Ectodermal cell (in vitro differentiated cells): ENCODE measurements at regions not wholly inside any gene's neighbourhood (a gene's known extent, or its start where the extent isn't known, plus 50 kb on each side); places are given as distances from the start of the nearest gene placed in this dataset.

Experiments used
- H3K27ac ChIP-seq: 2 replicates; pipeline ENCODE4 v1.7.0; 2013; ENCODE audit warnings: mild to moderate bottlenecking, low read depth, low read length; ENCODE audit not compliant: insufficient read depth, poor library complexity, severe bottlenecking
- H3K27me3 ChIP-seq: 2 replicates; pipeline ENCODE4 v1.7.0; 2013; ENCODE audit warnings: mild to moderate bottlenecking, low read length; ENCODE audit not compliant: insufficient read depth, control insufficient read depth, poor library complexity, severe bottlenecking
- H3K36me3 ChIP-seq: one replicate; pipeline ENCODE4 v1.7.0; 2013; ENCODE audit warnings: low read length; ENCODE audit not compliant: control insufficient read depth, insufficient read depth
- H3K4me1 ChIP-seq: one replicate; pipeline ENCODE4 v1.7.0; 2013; ENCODE audit warnings: low read length; ENCODE audit not compliant: control insufficient read depth, insufficient read depth
- H3K4me3 ChIP-seq: 2 replicates; pipeline ENCODE4 v1.7.0; 2013; ENCODE audit warnings: low read depth, low read length, control low read depth; ENCODE audit not compliant: insufficient read depth
- H3K9me3 ChIP-seq: 2 replicates; pipeline ENCODE4 v1.7.0; 2013; ENCODE audit warnings: mild to moderate bottlenecking, low read length, moderate library complexity; ENCODE audit not compliant: control insufficient read depth
- WGBS, 2 experiments: methylation state at CpG; one replicate each; pipeline ENCODE4 v1.1.7; 2013; ENCODE audit warnings: missing lambda C conversion rate in 2 of 2; 5-methylcytosine and 5-hydroxymethylcytosine counted together

GRCh38 chr16:8023326-8023725 is 567.0 kb downstream of the TMEM114 start:
- H3K27ac ChIP-seq: no peak overlapping the region
- 64 to 80% methylated on average over 2 to 3 of the region's 3 CpGs for WGBS, 2 experiments
- H3K9me3 ChIP-seq: no peaks in the 10 kb centered on the region
- H3K4me3 ChIP-seq: no peak overlapping the region
- no peaks in the 10 kb centered on the region for H3K4me1 ChIP-seq
- H3K36me3 ChIP-seq: no peaks in the 10 kb centered on the region
- H3K27me3 ChIP-seq: no peaks in the 10 kb centered on the region

- 92 to 94% methylated on average over 9 to 10 of the region's 10 CpGs for WGBS, 2 experiments
- H3K27me3 ChIP-seq: no peaks in the 10 kb centered on the region
- H3K4me1 ChIP-seq: no peaks in the 10 kb centered on the region
- H3K9me3 ChIP-seq: no peaks in the 10 kb centered on the region
- no peaks in the 10 kb centered on the region for H3K36me3 ChIP-seq
- H3K4me3 ChIP-seq: no peak overlapping the region
- no peak overlapping the region for H3K27ac ChIP-seq
These were observed 585.0 kb downstream of the TMEM114 start for GRCh38 chr16:8005096-8005860.

GRCh38 chr16:7998789-7999453 is 591.4 kb downstream of the TMEM114 start:
- no peaks in the 10 kb centered on the region for H3K4me1 ChIP-seq

GRCh38 chr16:7997966-7998365 is 592.3 kb downstream of the TMEM114 start:
- WGBS, 2 experiments: 83 to 88% methylated on average over 3 to 4 of the region's 4 CpGs
- Histone ChIP-seq H3K27ac (no peak overlapping the region), H3K27me3 (no peaks in the 10 kb centered on the region), H3K36me3 (no peaks in the 10 kb centered on the region), H3K4me1 (no peaks in the 10 kb centered on the region), H3K4me3 (no peak overlapping the region), H3K9me3 (no peaks in the 10 kb centered on the region)

More at GRCh38 chr16:7998789-7999453, 591.4 kb downstream of the TMEM114 start:
- no peak overlapping the region for H3K4me3 ChIP-seq
- 93 to 95% methylated on average over 11 of the region's 11 CpGs for WGBS, 2 experiments
- no peaks in the 10 kb centered on the region for H3K9me3 ChIP-seq
- H3K36me3 ChIP-seq: no peaks in the 10 kb centered on the region
- no peak overlapping the region for H3K27ac ChIP-seq
- H3K27me3 ChIP-seq: no peaks in the 10 kb centered on the region

GRCh38 chr16:7992616-7993015 is 597.7 kb downstream of the TMEM114 start:
- H3K9me3 ChIP-seq: no peaks in the 10 kb centered on the region
- WGBS, 2 experiments: 67 to 83% methylated on average over 2 to 3 of the region's 3 CpGs
- H3K27me3 ChIP-seq: no peaks in the 10 kb centered on the region
- H3K36me3 ChIP-seq: no peaks in the 10 kb centered on the region
- no peak overlapping the region for H3K4me3 ChIP-seq
- no peak overlapping the region for H3K27ac ChIP-seq
- H3K4me1 ChIP-seq: no peaks in the 10 kb centered on the region

GRCh38 chr16:7990626-7991260 is 599.6 kb downstream of the TMEM114 start:
- Histone ChIP-seq H3K27ac (no peak overlapping the region), H3K9me3 (no peaks in the 10 kb centered on the region), H3K4me1 (no peaks in the 10 kb centered on the region), H3K36me3 (no peaks in the 10 kb centered on the region), H3K4me3 (no peak overlapping the region), H3K27me3 (no peaks in the 10 kb centered on the region)
- WGBS, 2 experiments: 91 to 94% methylated on average over 10 to 11 of the region's 11 CpGs

GRCh38 chr16:7983676-7984075 is 606.6 kb downstream of the TMEM114 start:
- Histone ChIP-seq H3K4me3 (no peak overlapping the region), H3K4me1 (no peaks in the 10 kb centered on the region), H3K27me3 (no peaks in the 10 kb centered on the region), H3K9me3 (no peaks in the 10 kb centered on the region), H3K36me3 (no peaks in the 10 kb centered on the region), H3K27ac (no peak overlapping the region)
- 87 to 93% methylated on average over 3 of the region's 3 CpGs for WGBS, 2 experiments

- Histone ChIP-seq H3K9me3 (no peaks in the 10 kb centered on the region), H3K4me1 (no peaks in the 10 kb centered on the region), H3K27ac (no peak overlapping the region), H3K4me3 (no peak overlapping the region), H3K36me3 (no peaks in the 10 kb centered on the region), H3K27me3 (no peaks in the 10 kb centered on the region)
- 100% methylated on average over 1 of the region's 2 CpGs for WGBS, 2 experiments
These were observed 610.2 kb downstream of the TMEM114 start for GRCh38 chr16:7980133-7980483.

GRCh38 chr16:7979448-7980132 is 610.7 kb downstream of the TMEM114 start:
- no peaks in the 10 kb centered on the region for H3K36me3 ChIP-seq
- no peak overlapping the region for H3K27ac ChIP-seq
- H3K4me1 ChIP-seq: no peaks in the 10 kb centered on the region
- H3K9me3 ChIP-seq: no peaks in the 10 kb centered on the region
- WGBS, 2 experiments: 84 to 86% methylated on average over 18 of the region's 18 CpGs
- H3K4me3 ChIP-seq: no peak overlapping the region
- H3K27me3 ChIP-seq: no peaks in the 10 kb centered on the region

- Histone ChIP-seq H3K36me3 (no peaks in the 10 kb centered on the region), H3K4me1 (no peaks in the 10 kb centered on the region), H3K4me3 (no peak overlapping the region), H3K27me3 (no peaks in the 10 kb centered on the region), H3K27ac (no peak overlapping the region), H3K9me3 (no peaks in the 10 kb centered on the region)
These were observed 613.7 kb downstream of the TMEM114 start for GRCh38 chr16:7976563-7976962.
